ENCODE measurements at regions not wholly inside any gene's neighbourhood (a gene's known extent, or its start where the extent isn't known, plus 50 kb on each side); places are given as distances from the start of the nearest gene placed in this dataset.

GRCh38 chr12:111012918-111013317, 92.5 kb upstream of the MYL2 start:
- no peak overlapping the region for H3K4me3 ChIP-seq (ENCODE audit: low read length)
- H4K20me1 ChIP-seq (ENCODE audit: control insufficient read depth, insufficient read depth, low read depth, low read length), result no peaks in the 10 kb centered on the region
- H3K27ac ChIP-seq (ENCODE audit: low read depth, low read length), result no peak overlapping the region
- no peaks in the 10 kb centered on the region for H3K79me2 ChIP-seq (ENCODE audit: control insufficient read depth, low read length)
- no peaks in the 10 kb centered on the region for H3K9me2 ChIP-seq (replicated peaks; ENCODE audit: control insufficient read depth, low read length)
- no peak for TF ChIP-seq CTCF (IDR thresholded peaks at IDR 0.05; ENCODE audit: low read depth, low read length, poor library complexity, severe bottlenecking)
- no peak for TF ChIP-seq EZH2phosphoT487 (IDR thresholded peaks at IDR 0.05; ENCODE audit: borderline replicate concordance, low read length)
- no peaks in the 10 kb centered on the region for H3K36me3 ChIP-seq (ENCODE audit: control insufficient read depth, low read length)
- H3K4me2 ChIP-seq (ENCODE audit: low read length), result no peak overlapping the region
- no peaks in the 10 kb centered on the region for H3F3A ChIP-seq (ENCODE audit: control insufficient read depth, insufficient read depth)
- no peaks in the 10 kb centered on the region for H3K4me1 ChIP-seq (ENCODE audit: control insufficient read depth, low read length)
- H3K9me3 ChIP-seq (ENCODE audit: control insufficient read depth, insufficient read depth, low read length), result peaks cover 6% of the 10 kb centered on the region; the same call in 1 of the 2 replicates
- no peaks in the 10 kb centered on the region for H3K27me3 ChIP-seq (ENCODE audit: control insufficient read depth, low read length)

GRCh38 chr12:111011999-111012600, 91.7 kb upstream of the MYL2 start:
- H3K4me1 ChIP-seq (ENCODE audit: control insufficient read depth, low read length), result no peaks in the 10 kb centered on the region
- no peaks in the 10 kb centered on the region for H3K36me3 ChIP-seq (ENCODE audit: control insufficient read depth, low read length)
- no peak overlapping the region for H3K4me2 ChIP-seq (ENCODE audit: low read length)
- no peaks in the 10 kb centered on the region for H3K9me2 ChIP-seq (replicated peaks; ENCODE audit: control insufficient read depth, low read length)
- no peaks in the 10 kb centered on the region for H3K79me2 ChIP-seq (ENCODE audit: control insufficient read depth, low read length)
- H3K27me3 ChIP-seq (ENCODE audit: control insufficient read depth, low read length), result no peaks in the 10 kb centered on the region
- TF ChIP-seq EZH2phosphoT487 (IDR thresholded peaks at IDR 0.05; ENCODE audit: borderline replicate concordance, low read length), result no peak
- no peak for TF ChIP-seq CTCF (IDR thresholded peaks at IDR 0.05; ENCODE audit: low read depth, low read length, poor library complexity, severe bottlenecking)
- H3K27ac ChIP-seq (ENCODE audit: low read depth, low read length), result no peak overlapping the region
- H3K4me3 ChIP-seq (ENCODE audit: low read length), result no peak overlapping the region
- no peaks in the 10 kb centered on the region for H3F3A ChIP-seq (ENCODE audit: control insufficient read depth, insufficient read depth)
- H3K9me3 ChIP-seq (ENCODE audit: control insufficient read depth, insufficient read depth, low read length), result peaks cover 6% of the 10 kb centered on the region; the same call in 1 of the 2 replicates
- H4K20me1 ChIP-seq (ENCODE audit: control insufficient read depth, insufficient read depth, low read depth, low read length), result no peaks in the 10 kb centered on the region

- Histone ChIP-seq H3F3A (ENCODE audit: control insufficient read depth, insufficient read depth) (no peaks in the 10 kb centered on the region), H3K9me2 (replicated peaks; ENCODE audit: control insufficient read depth, low read length) (no peaks in the 10 kb centered on the region), H3K9me3 (ENCODE audit: control insufficient read depth, insufficient read depth, low read length) (peaks cover 6% of the 10 kb centered on the region; the same call in 1 of the 2 replicates), H3K27ac (ENCODE audit: low read depth, low read length) (no peak overlapping the region), H3K79me2 (ENCODE audit: control insufficient read depth, low read length) (no peaks in the 10 kb centered on the region), H3K4me1 (ENCODE audit: control insufficient read depth, low read length) (no peaks in the 10 kb centered on the region), H3K36me3 (ENCODE audit: control insufficient read depth, low read length) (no peaks in the 10 kb centered on the region), H4K20me1 (ENCODE audit: control insufficient read depth, insufficient read depth, low read depth, low read length) (no peaks in the 10 kb centered on the region), H3K4me3 (ENCODE audit: low read length) (no peak overlapping the region), H3K4me2 (ENCODE audit: low read length) (no peak overlapping the region), H3K27me3 (ENCODE audit: control insufficient read depth, low read length) (no peaks in the 10 kb centered on the region)
- TF ChIP-seq CTCF (IDR thresholded peaks at IDR 0.05; ENCODE audit: low read depth, low read length, poor library complexity, severe bottlenecking), result no peak
- no peak for TF ChIP-seq EZH2phosphoT487 (IDR thresholded peaks at IDR 0.05; ENCODE audit: borderline replicate concordance, low read length)
Observed at GRCh38 chr12:111010916-111011657, 90.7 kb upstream of the MYL2 start.
